Ascending aorta (tissue), 2 donors: ENCODE measurements at regions not wholly inside any gene's neighbourhood (a gene's known extent, or its start where the extent isn't known, plus 50 kb on each side); places are given as distances from the start of the nearest gene placed in this dataset.

ENCODE experiments used
- DNase-seq, 2 donors: peaks; one replicate each; pipeline ENCODE4 v3.0.0-alpha.2; 2019; ENCODE audit warnings: low spot score in 2 of 2
- H3K27ac ChIP-seq, 2 donors: fragments of 200-600 bp; sonication (generic); one replicate each; pipeline ENCODE4 v1.5.1; 2016 to 2017; ENCODE audit warnings: mild to moderate bottlenecking in 1 of 2
- H3K27me3 ChIP-seq: fragments of 200-600 bp; sonication (generic); one replicate; pipeline ENCODE4 v1.5.1; 2017
- H3K36me3 ChIP-seq, 2 donors: fragments of 200-600 bp; sonication (generic); one replicate each; pipeline ENCODE4 v1.5.1; 2016
- H3K4me1 ChIP-seq, 2 donors: fragments of 200-600 bp; sonication (generic); one replicate each; pipeline ENCODE4 v1.5.1; 2016 to 2017; ENCODE audit warnings: mild to moderate bottlenecking in 1 of 2
- H3K4me3 ChIP-seq, 2 donors: fragments of 200-600 bp; sonication (generic); one replicate each; pipeline ENCODE4 v1.5.1; 2016 to 2017; ENCODE audit warnings: mild to moderate bottlenecking in 1 of 2
- H3K9me3 ChIP-seq, 2 donors: fragments of 200-600 bp; sonication (generic); one replicate each; pipeline ENCODE4 v1.5.1; 2016
- intact Hi-C: fragments of 100-400 bp; cut with DNase I; formaldehyde crosslinking; loops from one replicate; pipeline ENCODE4 v1.15.1; 2023
- TF ChIP-seq, protein P1 (sequence below), 3 experiments: fragments of 200-600 bp in 2 of 3; fragments of 450-650 bp in 1 of 3; sonication (generic) in 2 of 3; IDR thresholded peaks; one replicate each; pipeline ENCODE4 v1.5.1; 2016 to 2019; ENCODE audit warnings: antibody characterized with exemption in 3 of 3, mild to moderate bottlenecking in 1 of 3, moderate library complexity in 1 of 3

DNA sequence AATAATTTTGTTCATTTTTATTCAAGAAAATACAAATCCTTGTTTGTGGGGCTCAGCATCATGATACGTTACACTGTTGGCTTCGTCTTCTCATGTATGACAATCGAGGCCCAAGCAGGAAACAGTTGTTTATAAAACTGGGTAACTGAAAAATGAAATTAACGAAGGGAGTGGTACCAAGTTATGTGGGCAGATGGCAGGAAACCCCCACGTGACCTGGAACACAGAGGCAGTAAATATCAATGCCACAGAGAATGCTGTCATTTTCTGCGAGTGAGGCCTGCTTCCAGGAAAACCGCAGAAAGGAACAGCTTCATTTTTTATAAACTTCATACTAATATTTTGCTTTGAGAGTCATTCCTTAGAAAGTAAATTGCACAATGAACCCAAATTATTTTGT is 201.0 kb upstream of the ADARB2 start:
- Histone ChIP-seq H3K27me3 (no peaks in the 10 kb centered on the region), H3K4me3 (no peak overlapping the region), H3K9me3 (no peaks in the 10 kb centered on the region), H3K27ac (no peak overlapping the region), H3K4me1 (no peaks in the 10 kb centered on the region), H3K36me3 (no peaks in the 10 kb centered on the region)
- intact Hi-C loops = no loop called here
- TF ChIP-seq, protein P1, sequence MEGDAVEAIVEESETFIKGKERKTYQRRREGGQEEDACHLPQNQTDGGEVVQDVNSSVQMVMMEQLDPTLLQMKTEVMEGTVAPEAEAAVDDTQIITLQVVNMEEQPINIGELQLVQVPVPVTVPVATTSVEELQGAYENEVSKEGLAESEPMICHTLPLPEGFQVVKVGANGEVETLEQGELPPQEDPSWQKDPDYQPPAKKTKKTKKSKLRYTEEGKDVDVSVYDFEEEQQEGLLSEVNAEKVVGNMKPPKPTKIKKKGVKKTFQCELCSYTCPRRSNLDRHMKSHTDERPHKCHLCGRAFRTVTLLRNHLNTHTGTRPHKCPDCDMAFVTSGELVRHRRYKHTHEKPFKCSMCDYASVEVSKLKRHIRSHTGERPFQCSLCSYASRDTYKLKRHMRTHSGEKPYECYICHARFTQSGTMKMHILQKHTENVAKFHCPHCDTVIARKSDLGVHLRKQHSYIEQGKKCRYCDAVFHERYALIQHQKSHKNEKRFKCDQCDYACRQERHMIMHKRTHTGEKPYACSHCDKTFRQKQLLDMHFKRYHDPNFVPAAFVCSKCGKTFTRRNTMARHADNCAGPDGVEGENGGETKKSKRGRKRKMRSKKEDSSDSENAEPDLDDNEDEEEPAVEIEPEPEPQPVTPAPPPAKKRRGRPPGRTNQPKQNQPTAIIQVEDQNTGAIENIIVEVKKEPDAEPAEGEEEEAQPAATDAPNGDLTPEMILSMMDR (IDR thresholded peaks at IDR 0.05) = no peak
- DNase-seq = no peak

DNA sequence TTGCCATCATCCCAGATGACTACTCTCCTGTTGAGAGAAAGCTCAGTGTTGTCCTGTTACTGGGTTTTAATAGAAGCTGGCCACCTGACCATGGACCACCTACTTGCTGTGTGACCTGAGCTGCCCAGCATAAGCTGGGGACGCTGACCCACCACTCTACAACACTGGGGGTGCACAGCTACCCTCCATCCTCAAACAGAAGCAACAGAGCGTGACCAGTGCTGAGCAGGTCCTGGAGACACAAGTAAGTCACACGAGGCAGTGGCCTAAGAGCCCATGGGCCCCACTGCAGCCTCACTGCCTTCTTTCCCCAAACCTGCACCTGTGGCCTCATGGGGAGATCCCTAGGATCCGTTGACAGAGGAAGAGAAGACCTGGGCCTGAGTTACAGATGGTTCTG is 198.6 kb upstream of the ADARB2 start:
- H3K27me3 ChIP-seq = no peaks in the 10 kb centered on the region
- no peak overlapping the region for H3K4me3 ChIP-seq

DNA sequence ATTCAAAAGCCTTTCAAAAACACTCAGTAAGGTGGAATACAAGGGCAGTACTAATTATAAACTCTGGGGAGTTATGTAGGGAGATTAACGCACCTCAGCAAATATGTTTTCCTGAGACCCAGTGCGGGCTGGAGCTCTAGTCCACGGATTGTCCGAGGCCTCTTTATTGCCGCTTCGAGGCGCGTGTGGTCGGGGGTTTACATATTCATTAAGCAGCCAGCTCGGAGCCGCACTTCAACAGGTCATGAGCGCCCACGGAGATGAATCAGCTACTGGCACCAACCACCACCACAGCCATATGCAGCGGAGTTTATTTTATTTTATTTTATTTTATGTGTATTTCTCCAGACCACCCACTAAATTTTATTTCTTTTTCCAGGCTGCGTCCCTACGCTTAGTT is 195.9 kb upstream of the ADARB2 start:
- Histone ChIP-seq H3K4me1 (no peaks in the 10 kb centered on the region), H3K9me3 (no peaks in the 10 kb centered on the region), H3K36me3 (no peaks in the 10 kb centered on the region), H3K4me3 (no peak overlapping the region), H3K27me3 (no peaks in the 10 kb centered on the region), H3K27ac (no peak overlapping the region)
- no peak for DNase-seq
- TF ChIP-seq, protein P1 (IDR thresholded peaks at IDR 0.05) = no peak
- intact Hi-C loops = no loop called here

More for the DNA sequence above, 198.6 kb upstream of the ADARB2 start:
- TF ChIP-seq, protein P1 (IDR thresholded peaks at IDR 0.05) = no peak
- no peaks in the 10 kb centered on the region for H3K36me3 ChIP-seq
- DNase-seq = no peak
- no peaks in the 10 kb centered on the region for H3K4me1 ChIP-seq
- H3K9me3 ChIP-seq = no peaks in the 10 kb centered on the region
- H3K27ac ChIP-seq = no peak overlapping the region
- intact Hi-C loops = no loop called here

DNA sequence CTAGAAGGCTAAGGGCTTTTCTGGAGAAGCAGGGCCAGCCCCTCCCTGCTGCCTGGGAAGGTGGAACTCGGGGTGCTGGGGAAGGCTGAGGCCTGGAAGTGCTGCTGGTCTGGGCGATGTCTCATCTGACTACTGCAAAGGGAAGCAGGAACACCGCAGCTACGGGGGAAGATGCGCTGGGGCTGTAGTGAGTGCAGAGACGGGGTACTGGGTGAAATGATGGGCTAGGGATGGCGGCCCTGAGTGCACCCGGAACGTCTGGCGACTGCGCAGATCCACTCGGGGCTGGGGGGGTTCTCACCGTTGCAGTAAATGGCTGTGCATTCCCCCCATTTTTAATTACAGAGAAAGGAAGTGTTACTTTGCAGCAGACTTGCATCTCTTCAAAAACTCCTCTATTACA is 195.4 kb upstream of the ADARB2 start:
- Histone ChIP-seq H3K4me1 (no peaks in the 10 kb centered on the region), H3K27me3 (no peaks in the 10 kb centered on the region), H3K27ac (no peak overlapping the region), H3K9me3 (no peaks in the 10 kb centered on the region), H3K4me3 (no peak overlapping the region), H3K36me3 (no peaks in the 10 kb centered on the region)
- DNase-seq = no peak
- TF ChIP-seq, protein P1 (IDR thresholded peaks at IDR 0.05) = no peak
- intact Hi-C loops = no loop called here

GRCh38 chr10:1928606-1929005 is 191.3 kb upstream of the ADARB2 start:
- Histone ChIP-seq H3K9me3 (no peaks in the 10 kb centered on the region), H3K4me3 (no peak overlapping the region), H3K27ac (no peak overlapping the region), H3K36me3 (no peaks in the 10 kb centered on the region), H3K27me3 (no peaks in the 10 kb centered on the region), H3K4me1 (no peaks in the 10 kb centered on the region)
- intact Hi-C loops = no loop called here
- no peak for DNase-seq
- TF ChIP-seq, protein P1 (IDR thresholded peaks at IDR 0.05) = no peak

DNA sequence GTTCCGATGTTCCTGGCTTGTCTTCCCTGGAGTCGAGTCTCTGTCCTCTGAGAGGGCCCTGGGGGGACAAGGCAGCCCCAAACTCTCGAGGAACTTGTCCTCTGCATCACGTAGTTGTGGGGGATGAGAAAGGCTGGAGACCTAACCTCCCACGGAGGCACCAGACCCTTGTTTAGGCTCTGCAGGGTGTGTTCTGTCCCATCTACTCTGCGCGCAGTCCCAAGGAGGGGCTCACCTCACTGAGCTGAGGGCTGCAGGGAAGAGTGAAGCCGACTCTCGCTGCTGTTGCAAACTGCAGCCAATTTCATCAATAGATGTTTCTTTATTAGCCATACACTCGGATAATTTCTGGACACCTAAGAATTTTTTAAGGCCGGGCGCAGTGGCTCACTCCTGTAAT is 186.7 kb upstream of the ADARB2 start:
- intact Hi-C loops = no loop called here
- H3K4me3 ChIP-seq = no peak overlapping the region
- no peak overlapping the region for H3K27ac ChIP-seq
- DNase-seq = no peak
- H3K4me1 ChIP-seq = no peaks in the 10 kb centered on the region
- TF ChIP-seq, protein P1 (IDR thresholded peaks at IDR 0.05) = no peak
- H3K27me3 ChIP-seq = no peaks in the 10 kb centered on the region
- no peaks in the 10 kb centered on the region for H3K36me3 ChIP-seq
- no peaks in the 10 kb centered on the region for H3K9me3 ChIP-seq
